NCI-H146 treated with DMSO at 0.1 percent for 48 hours (cell line): ENCODE measurements at regions not wholly inside any gene's neighbourhood (a gene's known extent, or its start where the extent isn't known, plus 50 kb on each side); places are given as distances from the start of the nearest gene placed in this dataset.
A peak's percentile ranks its signal among the peaks of the same experiment; 100 is the strongest.
"Not testable (repeated sequence)": the region's sequence is repeated elsewhere in the genome, so short reads cannot be mapped to it uniquely, and the experiment has no call there.

Experiments used
- DNase-seq: peaks from one replicate; lab custom pipeline; 2025; ENCODE audit not compliant: unreplicated experiment; lab: John Stamatoyannopoulos, UW

DNA sequence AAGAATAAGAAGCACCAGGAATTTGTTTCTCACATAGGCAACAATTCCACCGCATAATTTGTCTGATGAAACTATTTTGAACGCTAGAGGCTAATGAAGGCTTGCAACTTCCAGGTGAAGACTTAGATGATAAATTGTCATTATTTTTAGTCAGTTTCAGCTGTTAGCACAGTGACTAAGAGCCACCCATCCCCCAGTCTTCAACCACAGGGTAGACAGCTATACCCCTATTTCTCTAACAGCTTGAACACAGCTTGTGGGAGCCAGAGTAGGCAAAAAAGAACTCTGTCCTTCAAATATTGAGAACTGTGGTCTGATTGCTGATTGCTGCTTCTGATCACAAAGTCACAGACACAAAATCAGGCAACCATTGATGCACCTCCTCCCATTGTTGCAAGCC, 1124.8 kb upstream of the PRR20A start:
- no peak for DNase-seq

DNA sequence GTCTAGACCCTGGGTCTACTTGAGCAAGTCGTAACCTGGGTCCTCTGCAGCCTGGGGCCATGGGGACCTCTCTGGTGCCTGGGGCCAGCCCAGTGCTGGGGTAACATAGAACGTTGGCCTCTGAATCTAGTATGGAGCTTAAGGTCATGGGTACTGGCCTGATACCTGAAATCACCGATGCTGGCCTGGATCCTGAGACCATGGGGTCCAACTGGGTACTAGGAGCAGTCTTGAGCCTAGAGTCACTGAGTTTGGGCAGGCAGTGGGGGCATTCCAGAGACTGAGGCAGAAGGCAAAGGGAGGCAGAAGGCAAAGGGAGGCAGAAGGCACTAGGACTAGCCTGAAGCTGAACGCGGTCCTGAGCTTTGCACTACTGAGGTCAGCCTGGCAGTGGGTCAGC, 1121.1 kb upstream of the PRR20A start:
- no peak for DNase-seq

DNA sequence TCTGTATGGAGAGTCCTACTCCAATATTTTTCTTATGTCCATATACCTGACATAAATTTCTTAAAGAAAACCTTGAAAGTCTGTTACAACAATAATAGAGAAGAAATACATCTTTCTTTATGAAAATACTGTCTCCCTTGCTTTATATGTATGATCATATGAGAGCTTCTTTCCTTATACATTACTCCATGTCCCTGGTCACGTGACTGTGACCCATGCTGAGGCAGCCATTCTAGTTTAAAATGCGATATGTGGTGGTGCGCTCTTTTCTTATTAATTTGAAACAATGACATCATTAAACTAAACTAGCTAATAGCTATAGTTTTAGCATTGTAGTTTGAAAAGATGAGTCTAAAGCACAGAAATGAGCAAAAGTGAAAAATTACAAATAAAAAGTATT, 1120.3 kb upstream of the PRR20A start:
- DNase-seq, result no peak

DNA sequence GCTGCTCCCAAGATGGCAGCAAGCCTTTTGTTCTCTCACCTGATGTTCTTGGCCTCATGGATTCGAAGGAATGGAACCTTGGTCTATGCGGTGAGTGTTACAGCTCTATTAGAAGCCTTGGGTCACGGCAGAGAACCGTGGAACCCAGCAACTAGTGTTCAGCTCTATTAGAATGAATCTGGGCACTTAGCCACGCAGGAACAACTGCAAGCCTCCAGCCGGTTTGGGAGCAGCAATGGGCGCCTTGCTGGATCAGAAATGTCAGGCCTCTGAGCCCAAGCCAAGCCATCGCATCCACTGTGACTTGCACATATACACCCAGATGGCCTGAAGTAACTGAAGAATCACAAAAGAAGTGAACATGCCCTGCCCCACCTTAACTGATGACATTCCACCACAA, 1100.7 kb upstream of the PRR20A start:
- no peak for DNase-seq

DNA sequence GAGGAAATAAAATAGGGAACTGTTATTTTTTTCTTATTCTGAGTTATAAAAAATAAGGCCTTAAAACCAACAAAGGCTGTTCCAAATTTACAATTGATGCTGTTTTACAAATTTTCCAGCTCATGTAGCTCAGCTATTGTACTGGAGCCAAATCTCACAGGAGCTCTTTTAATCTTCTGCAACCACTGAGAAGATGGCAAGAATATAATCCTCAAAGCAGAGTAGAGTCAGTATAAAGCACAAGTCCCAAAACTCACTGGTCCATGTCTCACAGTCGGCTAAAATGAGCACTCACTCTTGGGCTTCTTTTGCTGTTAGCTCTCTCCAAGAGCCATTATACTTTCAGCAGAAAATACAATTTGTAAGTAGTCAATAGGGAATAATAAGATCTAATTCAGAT, 1074.4 kb upstream of the PRR20A start:
- DNase-seq, result no peak

DNA sequence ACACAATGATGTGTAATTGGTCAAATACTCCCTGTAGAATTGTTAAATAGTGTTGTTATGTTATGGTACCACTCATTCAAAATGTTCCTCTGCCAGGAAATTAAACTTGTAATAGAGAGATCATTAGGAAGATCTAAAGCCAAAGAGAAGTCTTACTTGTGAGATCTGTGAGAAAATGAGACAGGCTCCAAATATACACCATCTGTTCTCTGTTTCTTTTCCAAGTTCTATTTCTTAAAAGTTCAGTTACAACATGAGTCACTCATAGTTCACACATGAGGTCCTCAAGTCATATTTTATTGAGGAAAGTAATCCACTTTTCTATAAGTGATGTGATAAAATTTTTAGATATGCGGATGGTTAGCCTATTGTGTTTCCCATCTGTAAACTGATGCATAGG, 1038.1 kb upstream of the PRR20A start:
- no peak for DNase-seq

DNA sequence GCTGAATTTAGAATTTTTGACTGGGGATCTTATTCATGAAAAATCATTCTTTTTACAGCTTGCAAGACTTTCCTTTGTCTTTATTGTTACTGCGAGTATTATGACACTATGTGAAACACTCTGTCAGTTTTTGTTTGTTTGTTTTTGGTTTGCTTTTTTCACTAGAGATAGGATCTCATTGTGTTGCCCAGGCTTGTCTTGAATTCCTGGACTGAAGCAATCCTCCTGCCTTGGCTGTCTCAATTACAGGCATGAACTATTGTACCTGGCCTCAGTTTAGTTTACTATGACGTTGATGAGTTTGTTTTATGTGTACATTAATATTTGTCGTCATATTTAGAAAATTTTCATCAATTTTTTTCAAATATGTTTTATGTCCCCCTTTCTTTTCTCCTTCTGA, 1030.0 kb upstream of the PRR20A start:
- DNase-seq, result no peak

DNA sequence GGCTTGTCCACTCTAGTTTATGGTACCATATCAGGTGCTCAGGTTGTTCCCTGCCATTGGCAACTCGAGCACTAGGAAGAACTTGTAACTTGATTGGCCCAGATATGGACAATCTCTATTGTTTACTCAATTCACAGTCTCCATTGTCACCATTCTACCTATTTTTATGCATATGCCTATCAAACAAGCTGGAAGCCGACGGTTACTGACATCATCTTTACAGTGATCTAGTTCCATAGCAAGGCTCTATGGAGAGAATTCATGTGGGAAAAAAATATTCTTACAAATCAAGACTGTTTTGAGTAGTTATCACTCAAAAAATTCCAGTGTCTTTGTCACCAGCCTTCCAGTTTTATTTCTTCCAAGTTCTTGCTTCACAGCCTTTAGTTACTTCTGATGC, 1006.2 kb upstream of the PRR20A start:
- no peak for DNase-seq

DNA sequence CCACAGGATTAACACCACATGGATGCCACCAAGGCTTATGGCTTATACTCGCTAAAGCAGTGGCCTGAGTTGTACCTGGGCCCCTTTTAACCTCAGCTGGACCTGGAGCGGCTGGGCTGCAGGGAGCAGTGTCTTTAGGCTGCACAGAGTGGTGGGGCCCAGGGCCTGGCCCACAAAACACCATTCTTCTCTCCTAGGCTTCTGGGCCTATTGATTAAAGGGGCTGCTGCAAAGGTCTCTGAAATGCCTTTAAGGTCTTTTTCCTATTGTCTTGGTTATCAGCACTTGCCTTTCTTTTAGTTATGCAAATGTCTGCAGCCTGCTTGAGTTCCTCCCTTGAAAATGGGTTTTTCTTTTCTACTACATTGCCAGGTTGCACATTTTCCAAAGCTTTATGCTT, 973.9 kb upstream of the PRR20A start:
- DNase-seq, result no peak

DNA sequence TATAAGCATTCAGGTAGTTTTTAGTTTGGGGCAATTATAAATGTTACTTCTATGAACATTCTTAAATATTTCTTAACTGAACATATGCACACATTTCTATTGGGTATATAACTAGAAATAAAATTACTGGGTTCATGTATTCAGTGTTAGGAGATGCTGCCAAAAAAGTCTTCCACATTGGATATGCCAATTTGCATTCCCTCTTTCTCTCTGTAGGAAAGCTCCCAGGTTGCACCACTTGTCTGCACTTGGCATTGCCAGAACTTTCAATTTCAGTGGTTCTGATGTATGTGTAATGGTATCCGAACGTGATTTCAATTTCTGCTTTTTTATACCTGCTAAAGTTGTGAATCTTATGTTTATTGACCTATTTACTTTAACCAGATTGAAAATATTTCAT, 972.1 kb upstream of the PRR20A start:
- DNase-seq, result no peak

DNA sequence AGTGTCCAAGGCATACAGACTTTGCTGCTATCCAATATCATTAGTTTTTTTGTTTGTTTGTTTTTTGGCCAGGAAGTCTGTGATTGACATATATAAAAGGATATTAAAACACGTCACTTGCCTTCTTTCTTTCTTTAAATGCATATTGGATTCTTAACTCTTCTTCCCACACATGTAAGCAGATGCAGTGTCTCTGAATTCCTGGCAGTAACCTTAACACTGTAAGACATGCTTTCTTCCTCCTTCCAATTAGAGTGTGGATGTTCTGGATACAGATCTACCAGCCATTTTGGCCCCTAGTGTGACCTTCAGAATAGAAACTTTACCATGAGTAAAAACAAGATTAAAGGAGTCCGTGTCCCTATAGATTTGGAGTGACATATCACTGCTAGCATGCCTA, 967.4 kb upstream of the PRR20A start:
- DNase-seq, result no peak

DNA sequence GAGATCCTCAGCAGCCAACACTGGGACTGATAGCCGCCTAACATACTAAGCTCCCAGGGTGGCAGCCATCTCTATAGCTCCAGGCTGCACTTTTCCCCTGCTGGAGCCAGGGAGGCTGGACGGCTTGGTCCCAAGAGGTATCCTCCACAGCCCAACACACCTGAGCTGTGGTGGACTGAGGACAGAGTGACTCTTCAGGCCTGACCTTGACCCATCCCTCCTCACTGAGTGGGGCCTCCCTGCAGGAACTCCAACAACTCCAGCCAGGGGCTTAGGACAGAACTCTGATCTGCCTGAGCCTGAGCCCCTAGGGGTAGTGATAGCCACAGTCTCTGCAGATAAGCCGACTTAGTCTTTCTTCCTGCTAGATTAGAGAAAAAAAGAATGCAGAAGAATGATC, 958.1 kb upstream of the PRR20A start:
- no peak for DNase-seq

DNA sequence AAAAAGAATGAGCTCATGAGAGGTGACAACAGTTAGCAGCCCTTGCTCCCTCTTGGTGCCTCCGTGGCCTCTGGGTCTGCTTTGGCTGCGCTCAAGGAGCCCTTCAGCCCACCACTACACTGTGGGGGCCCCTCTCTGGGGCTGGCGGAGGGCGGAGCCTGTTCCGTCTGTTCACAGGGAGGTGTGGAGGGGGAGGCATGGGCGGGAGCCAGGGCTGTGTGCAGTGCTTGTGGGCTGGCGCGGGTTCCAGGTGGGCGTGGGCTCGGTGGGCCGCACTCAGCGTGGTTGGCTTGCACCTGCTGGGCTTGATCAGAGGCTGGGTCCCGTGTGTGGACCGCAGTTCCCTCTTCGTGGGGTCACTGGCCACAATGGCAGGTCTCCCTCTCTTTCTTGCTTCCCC, 953.4 kb upstream of the PRR20A start:
- DNase-seq, result no peak

DNA sequence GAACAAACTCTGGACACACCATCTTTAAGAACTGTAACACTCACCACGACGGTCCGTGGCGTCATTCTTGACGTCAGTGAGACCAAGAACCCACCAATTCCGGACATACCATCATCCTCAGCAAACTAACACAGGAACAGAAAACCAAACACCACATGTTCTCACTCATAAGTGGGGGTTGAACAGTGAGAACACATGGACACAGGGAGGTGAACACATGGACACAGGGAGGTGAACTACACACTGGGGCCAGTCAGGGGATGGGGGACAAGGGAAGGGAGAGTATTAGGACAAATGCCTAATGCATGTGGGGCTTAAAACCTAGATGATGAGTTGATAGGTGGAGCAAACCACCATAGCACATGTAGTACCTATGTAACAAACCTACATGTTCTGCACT, 952.1 kb upstream of the PRR20A start:
- DNase-seq, result not testable (repeated sequence)

DNA sequence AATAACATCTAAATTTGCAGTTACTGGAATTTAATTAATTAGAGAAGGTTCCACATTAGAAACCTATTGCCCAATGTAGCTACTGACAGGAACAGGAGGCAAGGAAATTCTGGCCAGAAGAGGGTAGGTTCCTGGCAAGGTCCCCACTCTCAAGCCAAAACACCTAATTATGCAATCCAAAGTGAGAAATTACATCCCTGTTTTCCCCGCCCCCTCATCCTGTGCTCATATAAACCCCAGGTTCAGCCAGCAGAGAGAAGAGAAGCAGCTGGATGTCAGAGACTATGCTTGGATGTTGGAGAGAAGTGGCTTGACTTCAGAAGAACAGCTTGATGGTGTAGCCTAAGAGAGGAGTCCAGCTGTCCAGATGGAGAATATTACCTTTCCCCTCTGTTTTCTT, 951.3 kb upstream of the PRR20A start:
- no peak for DNase-seq

DNA sequence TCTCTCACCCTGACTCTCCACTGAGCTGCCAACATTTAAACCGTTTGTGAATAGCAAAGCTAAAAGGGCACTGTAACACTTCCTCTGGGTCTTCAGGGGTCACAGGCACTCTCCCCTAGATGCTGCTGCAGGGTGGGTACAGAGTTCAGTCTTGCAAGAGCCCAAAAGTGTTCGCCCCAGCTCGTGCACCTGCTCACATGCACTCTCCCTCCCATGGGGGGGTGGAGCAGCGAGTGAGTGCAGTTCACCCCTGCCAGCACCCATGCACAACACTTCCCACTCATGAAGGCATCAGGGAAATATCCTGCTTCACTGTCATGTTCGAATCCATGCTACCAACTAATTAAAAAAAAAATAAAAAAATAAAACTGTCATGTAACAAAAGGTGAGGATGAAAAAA, 950.7 kb upstream of the PRR20A start:
- DNase-seq, result no peak

DNA sequence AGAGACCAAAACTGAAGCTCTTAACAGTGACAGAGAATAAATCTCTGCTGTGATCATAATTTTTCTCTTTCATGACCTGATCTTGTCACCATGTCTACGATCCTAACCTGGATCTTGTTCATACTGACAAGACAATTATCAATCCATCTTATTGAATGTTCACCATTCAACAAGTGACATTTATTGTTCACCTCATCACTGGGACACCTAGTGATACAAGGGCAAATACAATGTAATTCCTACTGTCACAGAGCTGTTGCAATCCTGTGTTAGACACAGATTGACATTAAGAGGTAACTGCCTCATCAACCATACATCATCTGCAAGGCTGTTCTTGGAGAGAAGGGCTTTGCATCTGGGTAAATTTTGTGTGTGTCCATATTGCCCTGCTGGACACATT, 942.4 kb upstream of the PRR20A start:
- DNase-seq, result no peak

DNA sequence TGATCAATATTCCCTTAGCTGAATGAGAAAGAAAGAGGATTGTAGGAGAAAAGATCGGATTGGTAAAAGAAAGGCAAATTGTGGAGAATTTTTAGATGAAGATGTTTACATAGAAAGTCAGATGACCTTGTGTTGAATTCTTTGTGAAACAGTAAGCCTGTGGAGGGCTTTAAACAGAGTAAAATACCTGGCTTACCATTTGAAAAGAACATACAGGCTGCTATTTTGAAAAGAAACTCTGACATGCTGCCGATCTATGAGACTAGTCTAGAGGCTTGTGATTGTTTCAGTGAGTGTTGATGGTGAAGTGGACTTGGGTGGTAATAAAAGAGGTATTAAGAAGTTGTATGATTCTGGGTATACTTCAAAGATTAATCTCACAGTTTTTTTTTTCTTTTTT, 938.9 kb upstream of the PRR20A start:
- DNase-seq, result no peak

DNA sequence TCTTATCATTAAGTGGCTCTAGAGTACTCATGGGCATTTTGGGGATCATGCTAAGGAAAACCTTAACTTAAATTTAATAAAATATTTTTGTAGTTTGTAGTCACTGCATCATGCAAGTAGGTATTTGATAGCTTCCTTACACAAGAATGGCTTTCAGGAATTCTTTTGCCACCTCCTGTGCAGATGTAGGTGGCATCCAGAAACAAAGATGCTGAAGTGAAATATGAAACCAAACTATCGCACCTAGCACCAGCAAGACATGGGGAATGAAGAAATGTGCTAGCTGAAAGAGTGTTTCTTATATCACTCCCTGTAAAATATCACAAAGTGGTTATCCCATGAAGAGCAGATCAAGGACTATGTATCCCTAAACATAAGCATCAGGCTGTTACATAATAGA, 924.5 kb upstream of the PRR20A start:
- no peak for DNase-seq

DNA sequence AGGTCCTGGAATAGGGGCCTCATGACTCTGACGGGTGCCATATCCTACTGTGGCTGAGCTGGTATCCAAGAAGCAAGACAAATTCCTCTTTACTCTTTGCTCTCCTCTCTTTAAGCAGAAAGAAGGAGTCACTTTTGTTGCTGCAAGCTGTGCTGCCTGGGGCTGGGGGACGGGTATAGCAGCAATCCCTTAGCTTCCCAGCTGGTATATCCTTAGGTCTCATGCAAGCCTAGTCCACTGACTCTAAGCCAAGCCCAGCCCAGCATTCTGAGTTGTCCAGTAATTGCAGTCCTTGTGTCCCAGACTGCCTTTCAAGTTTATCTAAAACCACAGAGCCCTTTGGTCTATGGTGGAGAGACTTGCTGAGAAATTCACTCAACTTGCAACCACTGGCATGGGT, 893.0 kb upstream of the PRR20A start:
- DNase-seq, result no peak

DNA sequence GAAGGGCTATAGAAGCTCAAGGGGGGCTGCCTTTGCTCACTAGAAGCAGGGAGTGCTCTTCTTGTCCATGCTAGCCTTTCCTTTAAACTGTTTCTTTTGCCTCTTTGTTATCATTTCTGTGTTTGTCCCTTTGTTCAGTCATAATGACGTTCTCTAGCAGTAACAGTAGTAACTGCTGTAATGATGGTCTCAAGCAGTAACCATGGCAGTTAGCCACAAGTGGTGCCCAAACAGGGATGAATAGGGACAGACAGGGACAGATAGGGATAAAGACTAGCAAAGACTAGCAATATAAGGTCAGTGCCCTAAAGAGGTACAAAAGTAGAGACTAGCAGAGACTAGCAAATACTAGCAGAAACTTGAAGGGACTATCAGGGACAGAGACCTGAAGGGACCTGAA, 869.0 kb upstream of the PRR20A start:
- DNase-seq, result no peak

DNA sequence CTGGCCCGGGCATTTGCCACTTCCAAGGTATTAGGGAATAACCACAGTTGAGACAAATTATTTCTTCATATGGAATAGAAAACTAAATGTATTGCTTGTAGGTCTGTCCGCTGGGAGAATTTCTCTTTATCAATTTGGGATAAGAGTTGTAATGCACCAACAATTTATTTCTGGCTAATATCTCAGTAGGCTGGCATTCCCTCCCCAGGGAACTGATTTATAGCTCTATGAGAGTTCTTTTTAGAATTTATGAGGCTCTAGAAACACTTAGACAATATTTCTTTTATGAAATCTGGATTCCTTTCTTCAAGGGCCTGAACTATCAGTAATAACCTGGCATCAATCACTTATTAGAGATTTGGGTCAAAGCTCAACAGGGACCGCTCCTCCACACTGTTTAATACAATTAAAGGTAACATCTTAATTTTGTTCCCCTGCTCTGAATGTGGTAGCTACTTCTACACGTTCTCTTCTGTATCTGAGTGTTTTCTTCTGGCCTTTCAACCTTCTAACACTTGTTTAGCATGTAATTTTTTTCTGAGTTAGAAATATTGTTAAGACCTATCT, 857.4 kb upstream of the PRR20A start:
- DNase-seq, result no peak

DNA sequence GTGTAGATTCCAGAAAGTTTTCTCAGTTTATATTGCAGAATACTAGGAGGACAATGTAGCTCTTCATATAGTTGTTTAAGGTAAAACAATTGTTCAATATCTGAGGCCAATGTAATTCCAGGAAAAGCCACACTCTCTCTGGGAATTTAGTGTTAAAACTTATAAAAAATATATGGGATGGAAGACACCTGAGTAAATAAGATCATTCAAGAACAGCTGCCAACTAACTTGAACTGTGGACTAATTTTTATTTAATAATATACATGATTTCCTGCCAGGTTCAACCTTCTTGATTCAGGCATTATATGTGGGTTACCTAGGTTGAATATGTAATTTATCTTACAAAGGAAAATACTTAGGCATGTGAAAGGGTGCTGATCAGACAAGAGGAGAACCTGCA, 841.1 kb upstream of the PRR20A start:
- DNase-seq, result no peak

DNA sequence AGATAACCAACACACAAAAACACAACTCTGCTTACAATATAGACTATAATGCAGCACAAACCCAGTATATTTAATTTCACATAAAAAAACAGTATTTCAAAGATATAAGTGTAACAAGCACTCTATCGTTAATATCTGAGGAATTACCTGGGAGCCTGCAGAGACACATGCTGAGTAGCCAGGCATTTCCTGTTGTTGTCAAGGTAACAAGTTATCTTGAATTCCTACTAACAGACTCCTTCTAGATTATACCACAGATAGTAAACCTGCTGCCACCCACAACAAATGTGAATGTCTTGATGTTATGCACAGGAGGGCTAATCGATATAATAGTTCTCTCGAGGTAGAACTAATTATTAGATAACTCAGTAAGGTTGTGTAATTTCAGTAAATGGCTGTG, 826.0 kb upstream of the PRR20A start:
- peak; percentile 12 for DNase-seq
